Activated CD4-positive, alpha-beta memory T cell treated with anti-CD3 and anti-CD28 coated beads, Interleukin-2, amount 10 ng/mL, durations not matched to agents 7 days and 5 days (primary cell): ENCODE measurements at regions not wholly inside any gene's neighbourhood (a gene's known extent, or its start where the extent isn't known, plus 50 kb on each side); places are given as distances from the start of the nearest gene placed in this dataset.

ENCODE experiments used
- CTCF ChIA-PET: fragments of 350-600 bp; sonication (Branson Sonifier 250); formaldehyde crosslinking; loops from one replicate; lab custom pipeline; 2021; ENCODE audit warnings: antibody characterized with exemption, inconsistent platforms; lab: Charles Lee
- POLR2A ChIA-PET: fragments of 350-600 bp; sonication (Branson Sonifier 250); formaldehyde crosslinking; loops from one replicate; lab custom pipeline; 2021; ENCODE audit warnings: antibody characterized with exemption; lab: Charles Lee
- DNase-seq: peaks from one replicate; pipeline ENCODE4 v3.0.0-alpha.2; 2020
- H3K27ac Mint-ChIP-seq: one replicate; pipeline ENCODE4 v1.8.0; 2021; ENCODE audit warnings: mild to moderate bottlenecking, mixed read lengths
- H3K27me3 Mint-ChIP-seq: one replicate; pipeline ENCODE4 v1.8.0; 2021; ENCODE audit warnings: mixed read lengths
- H3K36me3 Mint-ChIP-seq: one replicate; pipeline ENCODE4 v1.8.0; 2021; ENCODE audit warnings: low read depth, mixed read lengths
- H3K4me1 Mint-ChIP-seq: one replicate; pipeline ENCODE4 v1.8.0; 2021; ENCODE audit warnings: mixed read lengths
- H3K4me3 Mint-ChIP-seq: one replicate; pipeline ENCODE4 v1.8.0; 2021; ENCODE audit warnings: mild to moderate bottlenecking, mixed read lengths
- H3K9me3 Mint-ChIP-seq: one replicate; pipeline ENCODE4 v1.8.0; 2021; ENCODE audit warnings: mixed read lengths

DNA sequence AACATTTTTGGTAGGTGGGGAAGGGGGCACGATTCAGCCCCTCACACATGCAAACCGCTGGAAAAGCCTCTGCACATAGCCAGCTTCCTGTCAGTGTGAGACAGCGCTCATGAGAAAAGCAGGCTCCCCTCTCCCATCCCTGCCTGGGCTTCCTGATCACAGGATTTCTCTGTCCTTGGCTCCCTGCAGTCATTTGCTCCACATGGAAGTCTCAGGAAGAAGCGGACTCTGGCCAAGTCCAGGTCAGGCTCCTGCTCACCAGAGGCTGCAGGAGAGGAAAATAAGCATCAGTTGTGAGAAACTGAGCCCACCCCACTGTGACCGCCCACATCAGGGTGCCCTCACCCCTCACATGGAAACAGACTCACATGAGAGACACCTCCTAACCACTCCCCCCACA lies 664.3 kb upstream of the TENM3 start:
- no peak for DNase-seq
- H3K9me3 Mint-ChIP-seq, result peaks cover 9% of the 10 kb centered on the region
- no peaks in the 10 kb centered on the region for H3K27me3 Mint-ChIP-seq
- no peak overlapping the region for H3K4me3 Mint-ChIP-seq
- POLR2A ChIA-PET, result no interaction called here
- no peaks in the 10 kb centered on the region for H3K4me1 Mint-ChIP-seq
- H3K36me3 Mint-ChIP-seq, result no peaks in the 10 kb centered on the region
- CTCF ChIA-PET, result no interaction called here
- no peak overlapping the region for H3K27ac Mint-ChIP-seq

DNA sequence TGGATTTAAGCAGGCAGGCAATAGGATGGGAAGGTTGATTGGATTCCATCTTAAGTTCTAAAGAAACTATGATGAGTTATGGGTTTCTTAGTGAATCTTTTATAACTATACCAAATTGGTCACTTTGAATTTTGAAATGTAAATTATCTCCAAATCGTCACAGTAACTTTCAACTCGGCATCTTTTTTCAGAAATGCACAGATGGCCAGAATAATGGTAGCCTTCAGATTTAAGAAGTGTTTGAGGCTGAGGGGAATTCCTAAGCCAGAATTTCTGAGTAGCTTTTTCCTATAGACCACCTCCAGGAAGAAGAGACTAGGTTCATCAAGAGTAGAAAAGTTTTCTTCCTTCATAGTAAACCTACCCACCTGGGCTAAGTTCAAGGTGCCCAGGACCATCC lies 663.7 kb upstream of the TENM3 start:
- no peak overlapping the region for H3K4me3 Mint-ChIP-seq
- no peaks in the 10 kb centered on the region for H3K27me3 Mint-ChIP-seq
- no peaks in the 10 kb centered on the region for H3K4me1 Mint-ChIP-seq
- no peaks in the 10 kb centered on the region for H3K36me3 Mint-ChIP-seq
- ChIA-PET POLR2A (no interaction called here), CTCF (no interaction called here)
- DNase-seq, result no peak
- no peak overlapping the region for H3K27ac Mint-ChIP-seq
- peaks cover 9% of the 10 kb centered on the region for H3K9me3 Mint-ChIP-seq

DNA sequence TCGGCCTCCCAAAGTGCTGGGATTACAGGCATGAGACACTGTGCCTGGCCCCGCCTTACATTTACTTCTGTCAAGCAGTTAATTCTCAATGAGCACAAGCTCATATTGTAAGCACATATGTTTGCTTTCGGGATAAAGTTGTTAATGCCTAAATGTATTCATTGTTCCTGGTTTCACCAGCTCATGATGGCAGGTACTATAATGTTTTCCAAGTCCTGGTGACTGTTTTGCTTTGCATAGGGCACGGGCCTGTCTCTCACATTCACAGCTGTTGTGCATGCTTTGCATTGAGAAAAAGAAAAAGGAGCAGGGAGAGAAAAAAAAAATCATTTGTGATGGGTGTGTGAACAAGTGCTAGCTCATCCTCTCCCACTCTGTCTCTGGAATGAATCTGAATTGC lies 661.2 kb upstream of the TENM3 start:
- Mint-ChIP-seq H3K27ac (no peak overlapping the region), H3K36me3 (no peaks in the 10 kb centered on the region), H3K4me1 (no peaks in the 10 kb centered on the region), H3K27me3 (no peaks in the 10 kb centered on the region), H3K4me3 (no peak overlapping the region), H3K9me3 (peaks cover 11% of the 10 kb centered on the region)
- POLR2A ChIA-PET, result no interaction called here
- CTCF ChIA-PET, result no interaction called here
- no peak for DNase-seq

DNA sequence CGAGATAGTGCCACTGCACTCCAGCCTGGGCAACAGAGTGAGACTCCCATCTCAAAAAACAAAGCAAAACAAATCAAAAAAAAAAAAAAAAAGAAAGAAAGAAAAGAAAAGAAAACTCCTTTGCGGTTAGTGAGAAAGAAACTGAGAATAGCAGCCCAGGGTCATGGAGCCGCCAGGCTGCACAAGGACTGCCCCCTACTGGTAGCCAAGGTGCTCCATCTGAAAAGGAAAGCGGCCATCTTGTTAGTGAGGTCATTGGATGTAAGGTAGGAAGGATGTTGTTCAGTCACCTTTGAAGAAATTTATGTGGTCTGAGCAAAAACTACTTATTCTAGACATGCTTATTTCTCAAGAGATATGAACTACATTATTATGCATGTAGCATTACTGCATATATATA lies 660.6 kb upstream of the TENM3 start:
- Mint-ChIP-seq H3K9me3 (peaks cover 16% of the 10 kb centered on the region), H3K27me3 (no peaks in the 10 kb centered on the region), H3K4me1 (no peaks in the 10 kb centered on the region), H3K36me3 (no peaks in the 10 kb centered on the region), H3K4me3 (no peak overlapping the region), H3K27ac (no peak overlapping the region)
- ChIA-PET CTCF (no interaction called here), POLR2A (no interaction called here)
- no peak for DNase-seq

DNA sequence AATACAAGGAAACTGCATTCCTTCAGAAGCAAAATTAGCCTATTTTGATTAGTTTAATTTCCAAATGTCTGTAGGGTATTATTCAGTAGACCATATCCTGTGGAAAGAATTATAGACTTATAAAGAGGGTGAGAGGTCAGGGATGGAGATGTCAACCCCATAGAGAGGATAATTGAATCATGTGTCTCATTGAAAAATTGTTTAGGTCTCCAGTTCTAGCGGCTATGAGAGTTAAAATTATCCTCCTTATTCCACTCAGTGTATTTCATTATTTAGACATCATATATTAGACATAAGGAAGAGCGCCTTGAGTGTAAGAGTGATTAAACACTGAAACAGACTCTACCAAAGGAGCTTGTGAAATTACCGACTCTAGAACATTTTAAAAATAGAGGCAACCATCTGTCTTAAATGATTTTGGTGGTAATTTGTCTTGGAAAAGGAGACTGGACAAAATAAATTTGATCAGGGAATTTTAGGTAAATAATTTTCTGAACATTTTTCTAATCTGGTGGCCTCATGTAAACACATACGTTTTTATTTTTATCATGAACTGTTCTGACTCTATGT lies 654.4 kb upstream of the TENM3 start:
- H3K4me1 Mint-ChIP-seq, result no peaks in the 10 kb centered on the region
- no peak for DNase-seq
- POLR2A ChIA-PET, result no interaction called here

DNA sequence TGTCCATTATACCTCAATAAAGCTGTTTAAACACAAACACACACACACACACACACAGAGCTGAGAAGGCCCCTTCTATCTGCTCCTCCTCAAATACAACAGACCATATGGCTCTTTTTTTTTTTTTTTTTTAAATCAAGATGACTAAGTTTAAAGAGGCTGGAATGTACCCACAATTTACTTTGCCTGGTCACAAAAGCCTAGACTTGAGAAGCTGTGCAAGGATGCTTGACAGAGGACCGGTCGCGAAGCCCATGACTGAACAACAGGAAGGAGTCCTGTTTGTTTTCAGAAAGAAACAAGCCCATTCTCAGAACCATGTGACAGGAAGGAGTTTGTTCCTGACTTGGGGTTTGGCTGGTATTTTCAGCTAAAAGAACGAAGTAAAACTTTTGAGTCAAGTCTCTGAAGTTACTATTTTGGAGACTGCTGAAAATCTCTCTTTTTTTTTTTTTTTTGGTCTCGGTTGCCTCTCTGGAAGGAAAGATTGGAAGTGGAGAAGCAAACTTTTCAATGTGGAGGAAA lies 650.9 kb upstream of the TENM3 start:
- CTCF ChIA-PET, result no interaction called here
- Mint-ChIP-seq H3K36me3 (no peaks in the 10 kb centered on the region), H3K9me3 (peaks cover 6% of the 10 kb centered on the region), H3K27ac (no peak overlapping the region), H3K4me3 (no peak overlapping the region), H3K27me3 (no peaks in the 10 kb centered on the region), H3K4me1 (no peaks in the 10 kb centered on the region)
- POLR2A ChIA-PET, result no interaction called here
- no peak for DNase-seq

More for the DNA sequence above, 654.4 kb upstream of the TENM3 start:
- peaks cover 8% of the 10 kb centered on the region for H3K9me3 Mint-ChIP-seq
- no peaks in the 10 kb centered on the region for H3K36me3 Mint-ChIP-seq
- no peak overlapping the region for H3K27ac Mint-ChIP-seq
- CTCF ChIA-PET, result no interaction called here
- no peak overlapping the region for H3K4me3 Mint-ChIP-seq
- no peaks in the 10 kb centered on the region for H3K27me3 Mint-ChIP-seq

DNA sequence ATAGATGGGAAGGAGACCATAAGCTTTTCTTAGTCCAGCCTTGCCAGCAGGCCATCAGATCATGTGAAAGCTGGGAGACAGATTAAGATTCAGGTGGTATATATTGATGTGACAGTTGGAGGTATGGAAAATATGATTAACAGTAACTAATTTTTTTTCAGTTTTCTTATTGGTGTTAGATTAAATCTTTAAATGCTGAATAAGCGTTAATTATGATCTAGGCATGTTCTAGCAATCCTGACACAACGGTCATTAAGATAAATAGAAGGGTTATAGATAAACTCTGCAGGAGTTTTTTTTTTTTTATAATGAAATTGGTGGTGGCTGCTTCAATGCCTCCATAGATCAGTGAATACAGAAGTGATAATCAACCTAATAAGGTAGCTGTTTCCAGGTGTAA lies 649.5 kb upstream of the TENM3 start:
- ChIA-PET POLR2A (no interaction called here), CTCF (no interaction called here)
- Mint-ChIP-seq H3K27me3 (no peaks in the 10 kb centered on the region), H3K36me3 (no peaks in the 10 kb centered on the region), H3K9me3 (peaks cover 2% of the 10 kb centered on the region), H3K4me3 (no peak overlapping the region), H3K27ac (no peak overlapping the region), H3K4me1 (no peaks in the 10 kb centered on the region)
- DNase-seq, result no peak

DNA sequence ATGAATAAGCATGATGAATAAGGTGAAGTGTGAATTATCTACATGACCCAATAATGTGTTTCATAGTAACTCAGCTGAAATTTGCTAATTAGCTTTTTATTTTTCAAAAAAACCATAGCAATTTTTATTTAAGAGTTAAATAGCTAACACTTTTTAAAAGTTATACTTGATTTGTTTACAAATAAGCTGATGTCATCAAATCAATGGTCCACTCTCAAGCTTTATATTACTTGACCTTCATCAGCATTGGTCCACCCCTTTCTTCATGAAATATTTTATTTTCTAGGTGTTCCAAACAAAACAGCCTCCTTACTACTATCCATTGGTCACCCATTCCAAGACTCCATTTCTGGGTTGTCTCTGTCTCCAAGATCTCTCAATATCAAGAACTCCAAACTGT lies 649.0 kb upstream of the TENM3 start:
- H3K36me3 Mint-ChIP-seq, result no peaks in the 10 kb centered on the region
- H3K9me3 Mint-ChIP-seq, result peaks cover 2% of the 10 kb centered on the region
- H3K27ac Mint-ChIP-seq, result no peak overlapping the region
- H3K27me3 Mint-ChIP-seq, result no peaks in the 10 kb centered on the region
- ChIA-PET CTCF (no interaction called here), POLR2A (no interaction called here)
- no peak for DNase-seq
- no peaks in the 10 kb centered on the region for H3K4me1 Mint-ChIP-seq
- H3K4me3 Mint-ChIP-seq, result no peak overlapping the region

DNA sequence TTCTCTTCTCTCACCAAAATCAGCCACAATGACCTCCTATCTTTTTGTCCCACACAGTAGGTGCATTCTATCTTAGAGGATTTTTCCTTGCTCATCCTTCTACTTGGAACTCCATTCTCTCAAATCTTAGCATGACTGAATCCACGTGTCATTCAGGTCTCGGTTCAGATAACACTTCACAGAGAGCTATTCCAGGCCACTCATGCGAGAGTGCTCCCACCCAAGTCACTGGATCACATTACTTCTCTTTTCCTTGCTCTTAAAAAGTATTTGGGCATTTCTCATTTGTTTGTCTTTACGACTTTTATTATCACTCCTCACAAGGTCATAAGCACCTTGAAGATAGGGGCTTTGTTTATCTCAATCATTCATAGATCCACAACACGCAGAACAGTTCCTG lies 647.5 kb upstream of the TENM3 start:
- POLR2A ChIA-PET, result no interaction called here
- no peak overlapping the region for H3K4me3 Mint-ChIP-seq
- no peak for DNase-seq
- no peaks in the 10 kb centered on the region for H3K4me1 Mint-ChIP-seq
- CTCF ChIA-PET, result no interaction called here
- no peak overlapping the region for H3K27ac Mint-ChIP-seq
- no peaks in the 10 kb centered on the region for H3K36me3 Mint-ChIP-seq
- H3K27me3 Mint-ChIP-seq, result no peaks in the 10 kb centered on the region
- H3K9me3 Mint-ChIP-seq, result peaks cover 2% of the 10 kb centered on the region

DNA sequence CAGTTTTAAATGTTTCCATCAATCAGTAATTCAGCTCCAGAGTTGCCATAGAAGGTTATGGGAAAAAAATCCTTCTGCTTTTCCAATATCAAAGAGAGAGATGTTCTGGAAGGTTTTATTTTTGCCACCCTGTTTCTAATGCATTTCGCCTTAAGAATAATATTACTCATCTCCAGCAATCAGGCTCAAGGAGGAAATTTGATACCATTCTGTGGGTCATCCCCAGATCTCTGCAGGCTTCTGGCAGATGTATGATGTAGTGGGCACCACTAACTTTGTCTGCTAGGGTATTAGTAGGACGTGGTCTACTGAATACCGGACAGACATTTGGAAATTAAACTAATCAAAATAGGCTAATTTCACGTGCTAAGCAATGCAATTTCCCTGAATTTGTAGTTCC lies 645.4 kb upstream of the TENM3 start:
- no peaks in the 10 kb centered on the region for H3K4me1 Mint-ChIP-seq
- H3K4me3 Mint-ChIP-seq, result no peak overlapping the region
- no peaks in the 10 kb centered on the region for H3K27me3 Mint-ChIP-seq
- no peak overlapping the region for H3K27ac Mint-ChIP-seq
- H3K36me3 Mint-ChIP-seq, result no peaks in the 10 kb centered on the region
- peaks cover 2% of the 10 kb centered on the region for H3K9me3 Mint-ChIP-seq
- DNase-seq, result no peak
- CTCF ChIA-PET, result no interaction called here
- POLR2A ChIA-PET, result no interaction called here

DNA sequence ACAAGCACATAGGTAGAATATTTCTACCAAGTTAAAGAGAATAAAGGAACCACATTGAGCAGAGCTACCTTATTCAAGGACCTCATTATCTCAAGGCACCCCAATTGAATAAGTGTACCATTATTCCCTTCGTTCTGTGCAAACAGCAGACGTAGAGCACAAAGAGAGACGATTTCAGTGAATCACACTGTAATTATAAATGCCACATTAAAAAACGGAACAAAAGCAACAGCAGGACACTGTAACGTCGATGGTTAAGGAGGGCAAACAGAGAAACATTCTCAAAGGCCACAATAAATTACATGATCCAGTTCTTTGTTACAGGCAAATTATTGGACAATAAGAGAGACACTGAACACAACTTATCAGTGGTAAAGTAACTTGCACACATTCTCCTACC lies 644.1 kb upstream of the TENM3 start:
- Mint-ChIP-seq H3K27ac (no peak overlapping the region), H3K4me1 (no peaks in the 10 kb centered on the region), H3K27me3 (no peaks in the 10 kb centered on the region), H3K4me3 (no peak overlapping the region), H3K9me3 (peaks cover 2% of the 10 kb centered on the region), H3K36me3 (no peaks in the 10 kb centered on the region)
- ChIA-PET POLR2A (no interaction called here), CTCF (no interaction called here)
- no peak for DNase-seq

DNA sequence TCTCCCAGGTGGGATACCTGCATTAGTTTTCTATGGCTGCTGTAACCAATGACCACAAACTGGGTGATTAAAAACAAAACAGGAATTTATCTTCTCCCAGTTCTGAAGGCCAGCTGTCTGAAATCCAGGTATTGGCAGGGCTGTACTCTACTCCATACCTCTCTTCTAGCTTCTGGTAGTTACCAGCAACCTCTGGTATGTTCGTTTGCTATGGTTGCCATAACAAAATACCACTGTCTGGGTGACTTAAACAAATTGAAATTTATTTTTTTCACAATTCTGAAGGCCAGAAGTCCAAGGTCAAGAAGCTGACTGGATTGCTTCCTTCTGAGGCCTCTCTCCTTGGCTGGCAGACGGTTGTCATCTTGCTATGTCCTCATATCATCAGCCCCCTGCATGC lies 642.1 kb upstream of the TENM3 start:
- Mint-ChIP-seq H3K27ac (no peak overlapping the region), H3K4me1 (no peaks in the 10 kb centered on the region), H3K27me3 (no peaks in the 10 kb centered on the region), H3K9me3 (peaks cover 2% of the 10 kb centered on the region), H3K4me3 (no peak overlapping the region), H3K36me3 (no peaks in the 10 kb centered on the region)
- ChIA-PET CTCF (no interaction called here), POLR2A (no interaction called here)
- DNase-seq, result no peak

DNA sequence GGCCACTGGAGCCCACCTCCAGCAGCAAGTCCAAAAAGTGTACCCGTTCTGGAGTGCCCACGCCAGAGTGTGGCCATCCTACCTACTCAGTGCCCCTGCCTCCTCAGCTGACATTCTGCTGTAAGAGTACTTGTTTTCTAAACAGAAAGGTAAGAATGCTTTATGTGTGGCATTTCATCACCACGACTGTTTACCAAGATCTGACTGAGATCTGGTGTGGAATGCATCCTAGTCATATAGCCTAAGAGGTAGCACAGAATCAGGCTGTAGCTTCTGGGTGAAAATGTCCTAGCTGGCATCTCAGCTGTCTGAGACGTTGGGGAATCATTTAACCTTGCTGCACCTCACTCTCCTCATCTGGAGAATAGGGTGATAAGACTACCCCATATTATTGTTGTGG lies 638.7 kb upstream of the TENM3 start:
- Mint-ChIP-seq H3K4me1 (no peaks in the 10 kb centered on the region), H3K36me3 (no peaks in the 10 kb centered on the region), H3K27ac (no peak overlapping the region), H3K27me3 (no peaks in the 10 kb centered on the region), H3K9me3 (peaks cover 2% of the 10 kb centered on the region), H3K4me3 (no peak overlapping the region)
- CTCF ChIA-PET, result no interaction called here
- no peak for DNase-seq
- POLR2A ChIA-PET, result no interaction called here

DNA sequence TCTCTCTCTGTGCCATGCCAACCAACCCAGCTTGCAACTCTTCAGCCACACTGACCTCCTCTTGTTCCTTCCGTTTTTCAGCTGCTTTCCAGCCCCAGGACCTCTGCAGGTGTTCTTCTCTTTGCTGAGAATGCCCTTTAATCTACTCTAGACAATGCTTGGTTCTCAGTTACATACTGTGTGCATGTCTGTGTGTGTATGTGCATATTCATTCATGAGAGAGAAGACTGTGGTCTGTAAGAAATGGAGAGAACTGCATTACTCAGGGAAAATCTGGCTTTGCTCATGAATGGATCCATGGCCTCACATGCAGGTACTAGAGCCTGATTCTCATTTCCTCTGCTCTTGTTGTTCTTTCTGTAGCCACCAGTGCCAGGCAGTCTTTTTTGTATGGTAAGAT lies 636.9 kb upstream of the TENM3 start:
- Mint-ChIP-seq H3K27ac (no peak overlapping the region), H3K9me3 (peaks cover 2% of the 10 kb centered on the region), H3K27me3 (no peaks in the 10 kb centered on the region), H3K4me1 (no peaks in the 10 kb centered on the region), H3K4me3 (no peak overlapping the region), H3K36me3 (no peaks in the 10 kb centered on the region)
- POLR2A ChIA-PET, result no interaction called here
- CTCF ChIA-PET, result no interaction called here
- no peak for DNase-seq
